DOHH2 (cell line): ENCODE measurements at regions not wholly inside any gene's neighbourhood (a gene's known extent, or its start where the extent isn't known, plus 50 kb on each side); places are given as distances from the start of the nearest gene placed in this dataset.

ENCODE experiments used
- CTCF ChIP-seq: fragments of 200-600 bp; sonication (generic); IDR thresholded peaks from one replicate; pipeline ENCODE4 v1.5.1; 2014; ENCODE audit warnings: antibody characterized with exemption, mild to moderate bottlenecking, low read depth, low read length; ENCODE audit not compliant: poor library complexity, severe bottlenecking
- EZH2phosphoT487 ChIP-seq: fragments of 200-600 bp; sonication (generic); IDR thresholded peaks from 2 replicates; pipeline ENCODE4 v1.6.1; 2017; ENCODE audit warnings: borderline replicate concordance, mild to moderate bottlenecking, antibody characterized with exemption, low read length, moderate library complexity, mixed read lengths

GRCh38 chr3:86794361-86795065 is 196.4 kb downstream of the VGLL3 start:
- TF ChIP-seq CTCF (no peak), EZH2phosphoT487 (no peak)
